H1 (cell line): ENCODE measurements at regions not wholly inside any gene's neighbourhood (a gene's known extent, or its start where the extent isn't known, plus 50 kb on each side); places are given as distances from the start of the nearest gene placed in this dataset.

Source experiments
- CTCF ChIA-PET: fragments of 300-600 bp; sonication (Branson Sonifier 250); formaldehyde crosslinking; loops from one replicate; lab custom pipeline; 2021; ENCODE audit not compliant: partially characterized antibody; lab: Charles Lee
- POLR2A ChIA-PET: fragments of 300-600 bp; sonication (Branson Sonifier 250); formaldehyde crosslinking; loops from one replicate; lab custom pipeline; 2021; ENCODE audit warnings: inconsistent platforms; ENCODE audit not compliant: partially characterized antibody; lab: Charles Lee
- DNase-seq, 2 experiments: peaks; one replicate each; pipeline versions ENCODE4 v3.0.0 to v3.0.0-alpha.2; 2010 to 2022; ENCODE audit warnings: low spot score in 2 of 2, low read depth in 1 of 2, mixed read lengths in 1 of 2
- FAIRE-seq: peaks from 2 replicates; lab custom pipeline; 2011; peaks lifted over from hg19 to GRCh38; lab: Jason Lieb, UNC
- H2AFZ ChIP-seq: 2 replicates; pipeline ENCODE4 v1.8.1; 2012; ENCODE audit warnings: low read length, inconsistent platforms
- H2AK5ac ChIP-seq: 2 replicates; pipeline ENCODE4 v1.6.1; 2013; ENCODE audit warnings: low read depth, low read length
- H2BK120ac ChIP-seq: replicated peaks from 2 replicates; pipeline ENCODE3; 2013; ENCODE audit warnings: low read depth, low read length, inconsistent platforms
- H2BK12ac ChIP-seq: 2 replicates; pipeline ENCODE4 v1.6.1; 2013; ENCODE audit warnings: low read depth, low read length
- H2BK15ac ChIP-seq: 2 replicates; pipeline ENCODE4 v1.6.1; 2013; ENCODE audit warnings: low read length
- H2BK20ac ChIP-seq: 2 replicates; pipeline ENCODE4 v1.6.1; 2013; ENCODE audit warnings: low read length
- H2BK5ac ChIP-seq: 2 replicates; pipeline ENCODE4 v1.6.1; 2013; ENCODE audit warnings: low read depth, low read length
- H3K14ac ChIP-seq: 2 replicates; pipeline ENCODE4 v1.6.1; 2013; ENCODE audit warnings: inconsistent platforms; ENCODE audit not compliant: insufficient read length
- H3K18ac ChIP-seq: 2 replicates; pipeline ENCODE4 v1.6.1; 2013; ENCODE audit warnings: low read length; ENCODE audit errors: extremely low read depth
- H3K23ac ChIP-seq: 2 replicates; pipeline ENCODE4 v1.6.1; 2013; ENCODE audit warnings: inconsistent platforms; ENCODE audit not compliant: insufficient read length
- H3K23me2 ChIP-seq: 2 replicates; pipeline ENCODE4 v1.6.1; 2013; ENCODE audit warnings: low read depth, low read length
- H3K27ac ChIP-seq: 2 replicates; pipeline ENCODE4 v1.6.1; 2011; ENCODE audit warnings: low read depth, low read length, inconsistent platforms
- H3K27me3 ChIP-seq, 4 experiments: replicated peaks in 1 of 4; 1 replicate in 1 of 4; 2 replicates in 3 of 4; pipeline versions ENCODE4 v1.6.1 to v1.8.1; 2011 to 2013; ENCODE audit warnings: low read length in 3 of 4, mild to moderate bottlenecking in 3 of 4, inconsistent platforms in 2 of 4, mixed read lengths in 2 of 4, moderate library complexity in 1 of 4; ENCODE audit not compliant: control insufficient read depth in 3 of 4, insufficient read depth in 3 of 4; ENCODE audit errors: extremely low read depth in 1 of 4
- H3K36me3 ChIP-seq, 4 experiments: 2 replicates each; pipeline versions ENCODE4 v1.6.1 to v1.8.1; 2011 to 2013; ENCODE audit warnings: mild to moderate bottlenecking in 4 of 4, low read length in 3 of 4, moderate library complexity in 2 of 4, control low read depth in 1 of 4, inconsistent platforms in 1 of 4; ENCODE audit not compliant: insufficient read depth in 4 of 4, control insufficient read depth in 2 of 4
- H3K4ac ChIP-seq: replicated peaks from 2 replicates; pipeline ENCODE3; 2013; ENCODE audit warnings: low read length, low read depth, mixed read lengths, inconsistent platforms; ENCODE audit not compliant: insufficient read length
- H3K4me1 ChIP-seq, 4 experiments: replicated peaks in 1 of 4; 1 replicate in 1 of 4; 2 replicates in 3 of 4; pipeline versions ENCODE4 v1.6.1 to v1.8.1; 2011 to 2013; ENCODE audit warnings: low read length in 3 of 4, inconsistent platforms in 2 of 4, mixed read lengths in 1 of 4; ENCODE audit not compliant: insufficient read depth in 4 of 4, control insufficient read depth in 3 of 4
- H3K4me2 ChIP-seq, 2 experiments: 2 replicates each; pipeline versions ENCODE4 v1.6.1 to v1.8.1; 2011 to 2013; ENCODE audit warnings: low read depth in 2 of 2, low read length in 2 of 2, control low read depth in 1 of 2, inconsistent platforms in 1 of 2, mild to moderate bottlenecking in 1 of 2; ENCODE audit not compliant: insufficient read depth in 1 of 2
- H3K4me3 ChIP-seq, 4 experiments: fragments of 200-600, 300-600 bp in 1 of 4; sonication (generic), shearing (Covaris generic), sonication (Bioruptor Twin) in 1 of 4; 2 replicates each; pipeline versions ENCODE4 v1.5.1 to v1.8.1; 2011 to 2016; ENCODE audit warnings: low read length in 4 of 4, low read depth in 3 of 4, control low read depth in 2 of 4, inconsistent platforms in 2 of 4, mild to moderate bottlenecking in 2 of 4, mixed read lengths in 1 of 4, moderate library complexity in 1 of 4; ENCODE audit not compliant: insufficient read depth in 2 of 4; ENCODE audit errors: extremely low read depth in 1 of 4
- H3K56ac ChIP-seq: replicated peaks from 2 replicates; pipeline ENCODE3; 2013; ENCODE audit warnings: low read depth, mild to moderate bottlenecking, mixed read lengths, low read length, inconsistent platforms; ENCODE audit not compliant: insufficient read length
- H3K79me1 ChIP-seq: 2 replicates; pipeline ENCODE4 v1.6.1; 2013; ENCODE audit warnings: low read depth, low read length, control low read depth
- H3K79me2 ChIP-seq, 2 experiments: 2 replicates each; pipeline versions ENCODE4 v1.6.1 to v1.8.1; 2012 to 2013; ENCODE audit warnings: low read length in 2 of 2, mild to moderate bottlenecking in 2 of 2, inconsistent platforms in 1 of 2; ENCODE audit not compliant: insufficient read depth in 2 of 2, control insufficient read depth in 1 of 2
- H3K9ac ChIP-seq, 4 experiments: replicated peaks in 1 of 4; 1 replicate in 1 of 4; 2 replicates in 3 of 4; pipeline versions ENCODE4 v1.6.1 to v1.8.1; 2011 to 2013; ENCODE audit warnings: low read depth in 3 of 4, low read length in 3 of 4, control low read depth in 2 of 4, mild to moderate bottlenecking in 2 of 4, moderate library complexity in 2 of 4, inconsistent platforms in 1 of 4; ENCODE audit errors: extremely low read depth in 1 of 4
- H3K9me3 ChIP-seq, 2 experiments: 2 replicates each; pipeline versions ENCODE4 v1.6.1 to v1.8.1; 2012 to 2013; ENCODE audit warnings: mild to moderate bottlenecking in 2 of 2, moderate library complexity in 2 of 2, control low read depth in 1 of 2, inconsistent platforms in 1 of 2, low read depth in 1 of 2, low read length in 1 of 2, mixed read lengths in 1 of 2; ENCODE audit not compliant: insufficient read depth in 2 of 2
- H4K20me1 ChIP-seq, 2 experiments: replicated peaks in 1 of 2; 2 replicates each; pipeline versions ENCODE3 to v1.8.1; 2011 to 2013; ENCODE audit warnings: inconsistent platforms in 2 of 2, low read length in 2 of 2, mild to moderate bottlenecking in 1 of 2; ENCODE audit not compliant: insufficient read depth in 2 of 2, control insufficient read depth in 1 of 2
- H4K5ac ChIP-seq: 2 replicates; pipeline ENCODE4 v1.6.1; 2013; ENCODE audit warnings: low read length, low read depth, mixed read lengths, inconsistent platforms; ENCODE audit not compliant: insufficient read length
- H4K8ac ChIP-seq: 2 replicates; pipeline ENCODE4 v1.8.0; 2013; ENCODE audit warnings: mild to moderate bottlenecking, moderate library complexity, low read length, inconsistent platforms; ENCODE audit not compliant: insufficient read depth; ENCODE audit errors: extremely low read depth
- H4K91ac ChIP-seq: replicated peaks from 2 replicates; pipeline ENCODE3; 2013; ENCODE audit warnings: low read length, mixed read lengths, inconsistent platforms; ENCODE audit not compliant: insufficient read length
- E2F6 ChIP-seq: IDR thresholded peaks from 2 replicates; pipeline ENCODE4 v1.6.1; 2012; ENCODE audit warnings: inconsistent platforms
- GTF2F1 ChIP-seq: IDR thresholded peaks from 2 replicates; pipeline ENCODE4 v1.6.1; 2012; ENCODE audit warnings: low read depth, low read length, improper control_type of control experiment, borderline replicate concordance
- JUN ChIP-seq: IDR thresholded peaks from 2 replicates; pipeline ENCODE4 v1.6.1; 2011; ENCODE audit warnings: low read depth, mild to moderate bottlenecking, improper control_type of control experiment, low read length
- MAX ChIP-seq: IDR thresholded peaks from 2 replicates; pipeline ENCODE4 v1.6.1; 2012; ENCODE audit warnings: inconsistent platforms
- PHF8 ChIP-seq: fragments of 200-600 bp; sonication (generic); conservative IDR thresholded peaks from 2 replicates; pipeline ENCODE4 v1.7.1; 2012; ENCODE audit warnings: low read depth, mild to moderate bottlenecking, inconsistent platforms, low read length, moderate library complexity

GRCh38 chr18:42351455-42351854 lies 396.4 kb downstream of the PIK3C3 start (continued):
- no peak for TF ChIP-seq E2F6

GRCh38 chr18:42360716-42361115 lies 405.7 kb downstream of the PIK3C3 start:
- H2BK5ac ChIP-seq = no peak overlapping the region
- ChIA-PET POLR2A (no interaction called here), CTCF (no interaction called here)
- H3K4me1 ChIP-seq = no peaks in the 10 kb centered on the region
- no peaks in the 10 kb centered on the region for H3K23me2 ChIP-seq
- no peak overlapping the region for H3K4me2 ChIP-seq
- H3K36me3 ChIP-seq = no peaks in the 10 kb centered on the region
- no peak overlapping the region for H2BK12ac ChIP-seq
- H3K56ac ChIP-seq = no peak overlapping the region
- no peaks in the 10 kb centered on the region for H3K27me3 ChIP-seq
- H3K79me2 ChIP-seq = no peaks in the 10 kb centered on the region
- H3K27ac ChIP-seq = no peak overlapping the region
- no peaks in the 10 kb centered on the region for H3K79me1 ChIP-seq
- no peak overlapping the region for H4K5ac ChIP-seq
- no peak overlapping the region for H2BK15ac ChIP-seq
- no peak overlapping the region for H3K4me3 ChIP-seq
- H3K14ac ChIP-seq = no peak overlapping the region
- no peak overlapping the region for H3K4ac ChIP-seq
- no peak for FAIRE-seq
- H2AFZ ChIP-seq = no peak overlapping the region
- no peak for DNase-seq
- no peak overlapping the region for H4K8ac ChIP-seq
- H3K23ac ChIP-seq = no peak overlapping the region
- no peak overlapping the region for H2BK20ac ChIP-seq
- H3K18ac ChIP-seq = no peak overlapping the region
- no peak overlapping the region for H2AK5ac ChIP-seq
- H4K20me1 ChIP-seq = no peaks in the 10 kb centered on the region
- no peak overlapping the region for H4K91ac ChIP-seq
- no peak overlapping the region for H2BK120ac ChIP-seq
- H3K9ac ChIP-seq = no peak overlapping the region
- H3K9me3 ChIP-seq = no peaks in the 10 kb centered on the region
- TF ChIP-seq GTF2F1 (no peak), PHF8 (no peak), MAX (no peak), JUN (no peak)
